Naive thymus-derived CD4-positive, alpha-beta T cell (primary cell): ENCODE measurements at regions not wholly inside any gene's neighbourhood (a gene's known extent, or its start where the extent isn't known, plus 50 kb on each side); places are given as distances from the start of the nearest gene placed in this dataset.

Experiments
- ATAC-seq: fragments of 150-1000 bp; cut with Tn5 transposase; 2 replicates; pipeline ENCODE4 v1.10.0; 2021; ENCODE audit warnings: mild to moderate bottlenecking, moderate library complexity
- CTCF ChIA-PET: fragments of 350-600 bp; sonication (Branson Sonifier 250); formaldehyde crosslinking; loops from one replicate; lab custom pipeline; 2021; ENCODE audit warnings: antibody characterized with exemption; lab: Charles Lee
- POLR2A ChIA-PET: fragments of 350-600 bp; sonication (Branson Sonifier 250); formaldehyde crosslinking; loops from one replicate; lab custom pipeline; 2021; ENCODE audit warnings: antibody characterized with exemption, inconsistent platforms; lab: Charles Lee
- DNase-seq, 9 donors: peaks; one replicate each; pipeline versions ENCODE4 v3.0.0 to v3.0.0-alpha.2; 2020 to 2022; ENCODE audit warnings: mixed read lengths in 1 of 9
- H3K27ac ChIP-seq: one replicate; pipeline ENCODE4 v1.7.0; 2013; ENCODE audit warnings: mild to moderate bottlenecking, low read depth, low read length, moderate library complexity
- H3K27me3 ChIP-seq, 2 donors: one replicate each; pipeline ENCODE4 v1.7.0; 2013; ENCODE audit warnings: low read length in 2 of 2, mild to moderate bottlenecking in 2 of 2, moderate library complexity in 2 of 2; ENCODE audit not compliant: control insufficient read depth in 2 of 2, insufficient read depth in 2 of 2
- H3K36me3 ChIP-seq, 3 experiments: 1 replicate in 2 of 3; 2 replicates in 1 of 3; pipeline ENCODE4 v1.7.0; 2013; ENCODE audit warnings: low read length in 3 of 3, mild to moderate bottlenecking in 3 of 3, moderate library complexity in 1 of 3; ENCODE audit not compliant: insufficient read depth in 3 of 3, control insufficient read depth in 2 of 3
- H3K4me1 ChIP-seq, 2 donors: one replicate each; pipeline ENCODE4 v1.7.0; 2013; ENCODE audit warnings: low read length in 2 of 2, mild to moderate bottlenecking in 2 of 2, moderate library complexity in 1 of 2; ENCODE audit not compliant: control insufficient read depth in 2 of 2, insufficient read depth in 2 of 2
- H3K4me3 ChIP-seq: 2 replicates; pipeline ENCODE4 v1.7.0; 2013; ENCODE audit warnings: mild to moderate bottlenecking, low read length
- H3K9me3 ChIP-seq, 3 experiments: 1 replicate in 2 of 3; 2 replicates in 1 of 3; pipeline ENCODE4 v1.7.0; 2013; ENCODE audit warnings: low read length in 3 of 3; ENCODE audit not compliant: control insufficient read depth in 2 of 3
- H3K27ac Mint-ChIP-seq, 9 donors: one replicate each; pipeline ENCODE4 v1.8.0; 2020 to 2022; ENCODE audit warnings: mixed read lengths in 9 of 9, mild to moderate bottlenecking in 8 of 9, moderate library complexity in 5 of 9, inconsistent platforms in 2 of 9
- H3K27me3 Mint-ChIP-seq, 5 donors: one replicate each; pipeline ENCODE4 v1.8.0; 2021 to 2022; ENCODE audit warnings: mixed read lengths in 5 of 5, mild to moderate bottlenecking in 1 of 5
- H3K36me3 Mint-ChIP-seq, 5 donors: one replicate each; pipeline ENCODE4 v1.8.0; 2020 to 2022; ENCODE audit warnings: mixed read lengths in 5 of 5, mild to moderate bottlenecking in 3 of 5, inconsistent platforms in 1 of 5
- H3K4me1 Mint-ChIP-seq, 7 donors: one replicate each; pipeline ENCODE4 v1.8.0; 2020 to 2022; ENCODE audit warnings: mixed read lengths in 7 of 7, mild to moderate bottlenecking in 3 of 7, inconsistent platforms in 1 of 7
- H3K4me3 Mint-ChIP-seq, 10 donors: one replicate each; pipeline ENCODE4 v1.8.0; 2020 to 2022; ENCODE audit warnings: mild to moderate bottlenecking in 10 of 10, mixed read lengths in 10 of 10, moderate library complexity in 6 of 10, inconsistent platforms in 2 of 10
- H3K9me3 Mint-ChIP-seq, 11 donors: one replicate each; pipeline ENCODE4 v1.8.0; 2020 to 2022; ENCODE audit warnings: mixed read lengths in 11 of 11, mild to moderate bottlenecking in 4 of 11, inconsistent platforms in 1 of 11, moderate library complexity in 1 of 11
- intact Hi-C, 2 donors: fragments of 100-400 bp; cut with micrococcal nuclease; formaldehyde crosslinking; loops; one replicate each; pipeline ENCODE4 v1.15.1; 2023

DNA sequence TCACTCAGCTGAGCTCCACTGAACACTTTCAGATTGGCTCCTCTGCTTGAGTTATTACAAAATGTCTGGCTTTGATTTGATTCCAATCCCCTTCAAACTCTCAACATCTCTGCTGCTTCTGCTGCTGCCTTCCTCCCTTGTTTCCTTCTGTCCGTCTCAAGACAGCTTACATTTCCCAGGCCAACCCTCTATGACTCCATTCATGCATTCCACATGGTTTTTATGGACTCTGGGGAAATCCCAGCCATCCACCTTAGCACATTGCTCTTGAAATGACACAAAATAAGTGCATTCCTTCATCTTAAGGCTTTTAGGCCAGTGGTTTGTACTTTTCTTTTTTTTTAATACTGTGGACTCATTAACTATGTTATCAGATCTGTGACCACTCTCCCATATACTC is 68.5 kb upstream of the TMEM164 start:
- no peak for ATAC-seq
- H3K9me3 ChIP-seq = no peaks in the 10 kb centered on the region
- H3K4me3 Mint-ChIP-seq = no peak overlapping the region
- no peaks in the 10 kb centered on the region for H3K4me1 ChIP-seq
- DNase-seq = no peak
- intact Hi-C loops = no loop called here
- H3K27ac Mint-ChIP-seq = no peak overlapping the region
- H3K27ac ChIP-seq = no peak overlapping the region
- no peak overlapping the region for H3K4me3 ChIP-seq
- H3K36me3 Mint-ChIP-seq = no peaks in the 10 kb centered on the region
- H3K36me3 ChIP-seq = no peaks in the 10 kb centered on the region
- CTCF ChIA-PET = no interaction called here
- H3K9me3 Mint-ChIP-seq = peaks cover 0 to 6% (median 0%) of the 10 kb centered on the region in 11 donors
- peaks cover 0 to 3% (median 0%) of the 10 kb centered on the region in 5 donors for H3K27me3 Mint-ChIP-seq
- peaks cover 0 to 1% (median 0%) of the 10 kb centered on the region in 7 donors for H3K4me1 Mint-ChIP-seq
- H3K27me3 ChIP-seq = no peaks in the 10 kb centered on the region
- POLR2A ChIA-PET = no interaction called here

- no peak overlapping the region for H3K27ac Mint-ChIP-seq
- Histone ChIP-seq H3K4me1 (no peaks in the 10 kb centered on the region), H3K27ac (no peak overlapping the region), H3K27me3 (no peaks in the 10 kb centered on the region), H3K36me3 (no peaks in the 10 kb centered on the region), H3K4me3 (no peak overlapping the region), H3K9me3 (no peaks in the 10 kb centered on the region)
- peaks cover 0 to 1% (median 0%) of the 10 kb centered on the region in 7 donors for H3K4me1 Mint-ChIP-seq
- ATAC-seq (no peak), DNase-seq (no peak)
- H3K36me3 Mint-ChIP-seq = no peaks in the 10 kb centered on the region
- CTCF ChIA-PET = no interaction called here
- intact Hi-C loops = no loop called here
- POLR2A ChIA-PET = no interaction called here
- no peak overlapping the region for H3K4me3 Mint-ChIP-seq
- H3K9me3 Mint-ChIP-seq = peaks cover 0 to 6% (median 0%) of the 10 kb centered on the region in 11 donors
- H3K27me3 Mint-ChIP-seq = peaks cover 0 to 3% (median 0%) of the 10 kb centered on the region in 5 donors
These were observed 68.0 kb upstream of the TMEM164 start for GRCh38 chrX:109934935-109935334.

- peaks cover 0 to 1% (median 0%) of the 10 kb centered on the region in 7 donors for H3K4me1 Mint-ChIP-seq
- H3K27me3 ChIP-seq = no peaks in the 10 kb centered on the region
- peaks cover 0 to 3% (median 0%) of the 10 kb centered on the region in 5 donors for H3K27me3 Mint-ChIP-seq
- no peak overlapping the region for H3K4me3 ChIP-seq
- intact Hi-C loops = no loop called here
- peaks cover 0 to 6% (median 0%) of the 10 kb centered on the region in 11 donors for H3K9me3 Mint-ChIP-seq
- H3K27ac ChIP-seq = no peak overlapping the region
- no peak for ATAC-seq
- no peak for DNase-seq
- no peak overlapping the region for H3K4me3 Mint-ChIP-seq
- ChIA-PET CTCF (no interaction called here), POLR2A (no interaction called here)
- H3K36me3 Mint-ChIP-seq = no peaks in the 10 kb centered on the region
- H3K4me1 ChIP-seq = no peaks in the 10 kb centered on the region
- H3K36me3 ChIP-seq = no peaks in the 10 kb centered on the region
- H3K9me3 ChIP-seq = no peaks in the 10 kb centered on the region
- no peak overlapping the region for H3K27ac Mint-ChIP-seq
These were observed 66.8 kb upstream of the TMEM164 start for GRCh38 chrX:109936114-109936513.

DNA sequence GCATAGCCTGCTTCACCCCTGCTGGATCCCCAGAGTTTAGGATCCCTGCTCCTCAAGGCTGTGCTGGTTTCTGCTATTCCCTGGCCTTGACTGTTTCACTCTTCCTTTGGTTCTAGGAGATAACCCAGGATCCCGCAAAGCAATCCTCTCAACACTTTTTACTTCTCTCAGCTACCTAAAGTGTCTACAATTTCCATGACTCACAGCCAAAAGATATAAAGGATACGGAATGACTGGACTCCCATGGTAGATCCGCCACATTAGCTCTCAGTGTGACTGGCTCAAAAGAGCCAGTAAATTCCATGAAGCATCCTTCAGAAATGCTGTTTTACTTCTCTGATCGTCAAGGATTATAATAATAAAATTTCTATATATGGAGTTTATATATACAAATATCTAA is 66.3 kb upstream of the TMEM164 start:
- Histone ChIP-seq H3K27ac (no peak overlapping the region), H3K36me3 (no peaks in the 10 kb centered on the region), H3K4me3 (no peak overlapping the region), H3K27me3 (no peaks in the 10 kb centered on the region), H3K9me3 (no peaks in the 10 kb centered on the region), H3K4me1 (no peaks in the 10 kb centered on the region)
- H3K4me3 Mint-ChIP-seq = no peak overlapping the region
- POLR2A ChIA-PET = no interaction called here
- CTCF ChIA-PET = no interaction called here
- no peak for DNase-seq
- no peak for ATAC-seq
- no peaks in the 10 kb centered on the region for H3K36me3 Mint-ChIP-seq
- peaks cover 0 to 3% (median 0%) of the 10 kb centered on the region in 5 donors for H3K27me3 Mint-ChIP-seq
- peaks cover 0 to 6% (median 0%) of the 10 kb centered on the region in 11 donors for H3K9me3 Mint-ChIP-seq
- peaks cover 0 to 1% (median 0%) of the 10 kb centered on the region in 7 donors for H3K4me1 Mint-ChIP-seq
- intact Hi-C loops = no loop called here
- no peak overlapping the region for H3K27ac Mint-ChIP-seq

DNA sequence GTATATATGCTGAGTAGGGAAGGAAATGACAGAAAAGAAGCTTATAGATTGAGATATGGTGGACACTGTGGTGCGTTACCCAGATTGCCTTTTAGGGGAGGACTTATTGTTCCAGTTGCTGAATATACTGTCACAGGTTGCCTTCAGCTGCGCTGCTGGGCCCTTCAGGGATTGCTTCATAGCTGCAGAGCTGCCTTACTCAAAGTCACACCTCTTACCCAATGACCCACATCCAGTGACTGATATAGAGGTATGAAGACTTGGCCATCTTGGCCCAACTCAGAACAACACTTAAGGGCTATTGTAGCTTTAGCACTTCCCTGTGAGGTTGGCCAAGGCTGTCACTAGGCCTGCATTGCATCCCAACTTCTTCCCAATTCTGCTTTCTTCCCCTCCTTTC is 63.4 kb upstream of the TMEM164 start:
- intact Hi-C loops = no loop called here
- peak; percentile 46 for ATAC-seq
- Histone ChIP-seq H3K4me3 (no peak overlapping the region), H3K36me3 (no peaks in the 10 kb centered on the region), H3K27me3 (no peaks in the 10 kb centered on the region), H3K9me3 (no peaks in the 10 kb centered on the region), H3K4me1 (no peaks in the 10 kb centered on the region), H3K27ac (no peak overlapping the region)
- no peaks in the 10 kb centered on the region for H3K4me1 Mint-ChIP-seq
- DNase-seq = no peak
- peaks cover 0 to under 1% (median 0%) of the 10 kb centered on the region in 5 donors for H3K27me3 Mint-ChIP-seq
- POLR2A ChIA-PET = no interaction called here
- no peaks in the 10 kb centered on the region for H3K36me3 Mint-ChIP-seq
- CTCF ChIA-PET = no interaction called here
- H3K27ac Mint-ChIP-seq = no peak overlapping the region
- H3K4me3 Mint-ChIP-seq = no peak overlapping the region
- no peaks in the 10 kb centered on the region for H3K9me3 Mint-ChIP-seq

GRCh38 chrX:109940411-109940810 is 62.5 kb upstream of the TMEM164 start:
- no peaks in the 10 kb centered on the region for H3K4me1 Mint-ChIP-seq
- ChIA-PET CTCF (no interaction called here), POLR2A (no interaction called here)
- no peak overlapping the region for H3K27ac Mint-ChIP-seq
- DNase-seq (no peak), ATAC-seq (no peak)
- no peaks in the 10 kb centered on the region for H3K9me3 Mint-ChIP-seq
- intact Hi-C loops = no loop called here
- no peak overlapping the region for H3K4me3 Mint-ChIP-seq
- Histone ChIP-seq H3K27me3 (no peaks in the 10 kb centered on the region), H3K36me3 (no peaks in the 10 kb centered on the region), H3K9me3 (no peaks in the 10 kb centered on the region), H3K27ac (no peak overlapping the region), H3K4me3 (no peak overlapping the region), H3K4me1 (no peaks in the 10 kb centered on the region)
- no peaks in the 10 kb centered on the region for H3K27me3 Mint-ChIP-seq
- no peaks in the 10 kb centered on the region for H3K36me3 Mint-ChIP-seq

DNA sequence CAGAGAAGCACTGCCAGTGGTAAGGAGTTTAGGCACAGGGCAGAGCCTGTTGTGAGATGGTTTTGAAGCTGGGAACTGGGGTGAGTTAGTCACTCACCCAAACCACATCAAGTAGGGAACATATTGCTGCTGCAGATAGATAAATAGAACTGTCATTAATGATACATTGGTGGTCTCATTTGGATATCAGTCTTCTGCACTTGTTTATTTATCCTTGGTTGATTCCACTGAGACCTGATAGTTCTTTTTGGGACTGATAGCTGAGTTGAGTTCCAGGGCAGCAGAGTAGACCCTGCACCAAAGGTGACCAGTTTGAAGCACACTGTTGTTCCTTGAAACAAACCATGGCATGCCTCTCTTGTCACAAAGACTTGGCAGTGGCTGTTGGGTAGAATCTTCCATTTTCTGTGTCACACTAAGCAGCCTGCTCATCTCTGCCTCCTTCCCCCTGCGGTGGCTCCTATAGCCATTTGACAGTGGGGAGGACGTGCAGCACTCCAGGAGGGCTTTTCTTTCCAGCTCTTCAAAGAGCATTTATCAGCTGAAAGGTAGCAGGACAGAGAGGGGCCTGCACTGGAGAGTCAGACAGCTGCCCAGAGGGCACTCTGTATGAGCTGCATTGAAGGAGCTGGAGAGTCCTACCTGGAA is 59.7 kb upstream of the TMEM164 start:
- Mint-ChIP-seq H3K9me3 (no peaks in the 10 kb centered on the region), H3K27me3 (no peaks in the 10 kb centered on the region), H3K4me3 (no peak overlapping the region), H3K36me3 (no peaks in the 10 kb centered on the region), H3K27ac (no peak overlapping the region), H3K4me1 (no peaks in the 10 kb centered on the region)
- ATAC-seq (no peak), DNase-seq (no peak)
- ChIA-PET POLR2A (no interaction called here), CTCF (no interaction called here)
- intact Hi-C loops = no loop called here
- no peak overlapping the region for H3K27ac ChIP-seq
- no peaks in the 10 kb centered on the region for H3K36me3 ChIP-seq
- H3K4me3 ChIP-seq = no peak overlapping the region
- no peaks in the 10 kb centered on the region for H3K27me3 ChIP-seq
- H3K9me3 ChIP-seq = no peaks in the 10 kb centered on the region
- no peaks in the 10 kb centered on the region for H3K4me1 ChIP-seq
